Right renal cortex interstitium (tissue), 3 donors: ENCODE measurements at regions not wholly inside any gene's neighbourhood (a gene's known extent, or its start where the extent isn't known, plus 50 kb on each side); places are given as distances from the start of the nearest gene placed in this dataset.
"Not testable (repeated sequence)": the region's sequence is repeated elsewhere in the genome, so short reads cannot be mapped to it uniquely, and the experiment has no call there.

Experiments used
- DNase-seq, 3 donors: peaks; one replicate each; pipeline ENCODE4 v3.0.0-alpha.2; 2013; ENCODE audit warnings: low read depth in 3 of 3, low spot score in 2 of 3

DNA sequence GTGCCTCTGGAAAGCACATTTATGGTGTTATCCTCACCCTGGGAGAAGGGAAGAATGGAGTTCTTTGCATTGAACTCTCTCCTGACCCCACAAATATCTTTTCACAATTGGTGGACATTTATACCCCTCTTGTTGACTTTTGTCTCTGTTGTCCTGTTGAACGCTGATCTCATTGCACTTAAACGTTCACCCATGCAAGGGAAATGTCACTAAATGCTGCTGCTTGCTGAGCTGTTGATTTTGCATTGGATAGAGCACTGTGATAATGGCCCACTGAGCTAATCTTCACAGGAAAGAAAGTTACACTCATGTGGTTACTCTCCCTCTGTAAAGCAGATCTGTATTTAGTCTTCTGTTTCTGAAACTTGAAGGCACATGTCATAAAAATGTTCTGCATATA lies 133.4 kb downstream of the FZD1 start:
- DNase-seq, result no peak

DNA sequence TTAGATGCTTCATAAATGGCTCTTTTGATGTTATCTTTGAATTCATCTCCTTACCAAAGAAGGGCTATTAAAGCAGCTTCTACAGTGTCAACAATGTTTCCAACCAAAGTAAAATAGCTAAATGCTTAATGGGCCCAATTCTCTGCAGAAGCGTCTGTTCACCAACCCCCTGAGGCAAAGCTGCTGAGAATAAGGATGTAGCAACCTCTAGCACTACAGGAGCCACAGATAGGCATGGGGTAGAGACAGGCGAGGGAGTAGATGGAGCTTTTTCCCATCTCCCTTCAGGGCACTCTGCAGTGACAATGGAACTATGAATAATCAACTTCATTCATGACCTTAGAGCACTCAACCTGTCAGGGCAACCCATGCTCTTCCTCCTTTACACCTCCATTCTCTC lies 134.1 kb downstream of the FZD1 start:
- DNase-seq, result no peak

GRCh38 chr7:91405092-91405788 lies 141.0 kb downstream of the FZD1 start:
- no peak for DNase-seq

GRCh38 chr7:91405873-91406272 lies 141.6 kb downstream of the FZD1 start:
- DNase-seq, result not testable (repeated sequence)

- no peak for DNase-seq
Observed at GRCh38 chr7:91407942-91408341, 143.7 kb downstream of the FZD1 start.

DNA sequence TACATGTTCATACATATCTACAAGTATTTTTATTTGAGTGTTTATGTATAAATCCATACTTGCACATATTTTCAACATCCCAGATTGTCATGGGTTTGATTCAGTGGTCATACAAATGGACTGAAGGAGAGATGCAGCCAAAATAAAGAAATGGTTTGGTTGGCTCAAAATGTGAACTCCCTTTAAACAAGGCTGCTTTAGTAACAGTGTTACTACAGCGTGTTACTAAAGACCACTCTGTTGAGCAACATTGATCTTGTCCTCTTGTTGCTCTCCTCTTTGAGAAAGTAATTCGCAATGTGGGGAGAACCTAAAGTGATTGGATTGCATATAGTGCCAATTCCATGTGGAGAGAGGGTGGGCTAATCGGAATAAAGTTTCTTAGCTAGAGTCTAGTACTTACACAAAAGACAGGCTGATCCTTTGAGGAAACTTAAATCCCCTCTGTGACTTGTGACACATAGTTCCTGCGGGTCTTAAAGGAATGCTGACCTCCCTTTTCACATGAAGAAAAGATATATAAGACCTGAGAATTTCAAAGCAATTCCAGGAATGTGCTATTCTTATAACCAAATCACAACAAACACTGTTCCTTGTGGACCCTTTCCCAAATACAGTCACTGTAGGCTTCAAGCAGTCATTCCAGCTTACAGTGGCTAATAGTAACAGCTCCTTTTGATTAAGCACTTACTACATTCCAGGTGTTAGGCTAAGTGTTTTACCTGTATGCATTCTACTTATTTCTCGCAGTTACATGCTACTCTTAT lies 144.3 kb downstream of the FZD1 start:
- no peak for DNase-seq

- DNase-seq, result no peak
Observed at GRCh38 chr7:91411060-91411459, 146.8 kb downstream of the FZD1 start.

DNA sequence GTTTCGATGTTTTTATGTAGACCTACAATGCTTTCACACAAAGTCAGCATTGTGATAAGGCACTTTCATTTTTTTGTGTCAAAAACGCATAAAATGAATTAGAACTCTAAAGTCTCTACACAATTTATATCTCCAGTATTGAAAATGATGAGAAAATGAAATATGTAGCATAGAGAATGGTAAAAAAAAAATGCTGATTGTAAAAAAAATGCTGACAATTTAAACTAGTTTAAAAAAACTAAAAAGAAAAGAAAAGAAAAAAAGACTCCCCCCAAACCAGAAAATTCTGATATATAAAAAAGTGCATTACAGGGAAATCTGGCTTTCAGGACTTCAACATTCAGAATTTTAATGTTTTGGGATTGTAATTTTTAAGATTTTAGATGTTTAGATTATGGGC lies 148.1 kb downstream of the FZD1 start:
- no peak for DNase-seq

DNA sequence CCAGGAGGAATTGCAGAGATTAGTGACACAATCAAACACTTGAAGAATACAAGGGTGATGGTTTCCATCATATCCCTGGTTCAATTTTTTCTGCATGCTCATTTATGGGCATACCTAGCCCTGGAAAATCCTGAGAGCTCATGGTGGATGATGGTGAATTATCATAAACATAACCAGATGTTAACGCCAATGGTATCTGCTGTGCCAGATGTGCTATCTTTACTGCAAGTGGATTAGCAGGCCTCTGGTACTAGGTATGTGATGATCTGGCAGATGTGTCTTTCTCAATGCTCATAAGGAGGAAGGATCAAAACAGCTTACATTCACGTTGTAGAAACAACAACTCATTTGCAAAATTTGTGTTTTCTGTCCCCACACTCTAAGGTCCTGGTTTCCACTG lies 150.5 kb downstream of the FZD1 start:
- DNase-seq, result no peak

- no peak for DNase-seq
Observed at GRCh38 chr7:91416155-91416865, 152.1 kb downstream of the FZD1 start.

- no peak for DNase-seq
Observed at GRCh38 chr7:91420606-91421005, 156.4 kb downstream of the FZD1 start.

GRCh38 chr7:91421018-91421417 lies 156.8 kb downstream of the FZD1 start:
- DNase-seq, result no peak

- no peak for DNase-seq
Observed at GRCh38 chr7:91424371-91424770, 160.1 kb downstream of the FZD1 start.

- no peak for DNase-seq
Observed at GRCh38 chr7:91425149-91425548, 160.9 kb downstream of the FZD1 start.

DNA sequence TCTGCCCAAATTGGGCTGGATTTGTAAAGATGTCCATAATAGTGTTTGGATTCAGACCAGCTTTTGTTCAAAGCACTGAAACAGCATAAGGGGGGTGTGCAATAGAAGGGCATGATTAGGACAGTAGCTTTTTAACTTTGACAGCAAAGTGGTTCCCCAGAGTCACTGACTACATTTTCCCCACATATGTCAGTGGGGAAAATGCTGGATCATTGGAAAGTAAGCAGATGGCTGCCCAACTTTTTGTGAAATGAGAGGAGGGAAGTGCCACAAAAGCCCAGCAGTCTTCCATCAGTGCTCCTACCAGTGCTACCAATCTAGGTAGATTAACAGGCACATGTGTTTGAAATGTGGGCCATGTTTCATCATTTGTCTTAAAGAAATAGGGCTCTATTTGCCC lies 162.8 kb downstream of the FZD1 start:
- DNase-seq, result no peak

DNA sequence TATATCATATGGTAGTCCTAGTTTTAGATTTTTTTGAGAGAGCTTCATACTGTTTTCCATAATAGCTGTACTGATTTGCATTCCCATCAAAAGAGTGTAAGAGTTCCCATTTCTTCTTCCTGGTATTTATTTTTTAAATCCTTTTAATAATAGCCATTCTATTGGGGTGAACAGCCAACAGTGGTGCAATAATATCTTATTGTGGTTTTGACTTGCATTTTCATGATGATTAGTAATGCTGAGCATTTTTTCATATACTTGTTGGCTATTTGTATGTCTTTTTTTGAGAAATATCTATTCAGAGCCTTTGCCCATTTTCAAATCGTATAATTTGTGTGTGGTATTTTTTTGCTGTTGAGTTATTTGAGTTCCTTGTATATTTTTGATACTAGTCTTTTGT lies 167.4 kb downstream of the FZD1 start:
- DNase-seq, result no peak

GRCh38 chr7:91434836-91435235 lies 170.6 kb downstream of the FZD1 start:
- no peak for DNase-seq

- no peak for DNase-seq
Observed at GRCh38 chr7:91435381-91436059, 171.3 kb downstream of the FZD1 start.

- DNase-seq, result no peak
Observed at GRCh38 chr7:91436655-91437054, 172.4 kb downstream of the FZD1 start.

DNA sequence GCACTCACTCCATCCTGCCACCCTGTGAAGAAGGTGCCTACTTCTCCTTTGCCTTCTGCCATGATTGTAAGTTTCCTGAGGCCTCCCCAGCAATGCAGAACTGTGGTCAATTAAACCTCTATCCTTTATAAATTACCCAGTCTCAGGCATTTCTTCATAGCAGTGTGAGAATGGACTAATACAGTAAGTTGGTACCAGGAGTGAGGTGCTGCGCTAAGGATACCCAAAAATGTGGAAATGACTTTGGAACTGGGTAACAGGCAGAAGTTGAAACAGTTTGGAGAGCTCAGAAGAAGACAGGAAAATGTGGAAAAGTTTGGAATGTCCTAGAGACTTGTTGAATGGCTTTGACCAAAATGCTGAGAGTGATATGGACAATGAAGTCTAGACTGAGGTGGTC lies 176.0 kb downstream of the FZD1 start:
- DNase-seq, result not testable (repeated sequence)

GRCh38 chr7:91443862-91444261 lies 179.6 kb downstream of the FZD1 start:
- no peak for DNase-seq
